Epithelial cell of esophagus (primary cell): ENCODE measurements at regions not wholly inside any gene's neighbourhood (a gene's known extent, or its start where the extent isn't known, plus 50 kb on each side); places are given as distances from the start of the nearest gene placed in this dataset.
A peak's percentile ranks its signal among the peaks of the same experiment; 100 is the strongest.

Experiments used
- DNase-seq: peaks from one replicate; pipeline ENCODE4 v3.0.0; 2010; ENCODE audit warnings: low read depth
- H3K4me3 ChIP-seq: 2 replicates; pipeline ENCODE4 v1.5.1; 2011; ENCODE audit warnings: mild to moderate bottlenecking, low read length, control low read depth
- CTCF ChIP-seq: IDR thresholded peaks from 2 replicates; pipeline ENCODE4 v1.5.1; 2011; ENCODE audit warnings: low read depth, mild to moderate bottlenecking, low read length, control low read depth, inconsistent platforms; ENCODE audit not compliant: insufficient read depth; ENCODE audit errors: missing control alignments

- DNase-seq, result no peak
- no peak overlapping the region for H3K4me3 ChIP-seq
- no peak for TF ChIP-seq CTCF
Measured at GRCh38 chr5:158644301-158644700, 455.4 kb downstream of the EBF1 start.

DNA sequence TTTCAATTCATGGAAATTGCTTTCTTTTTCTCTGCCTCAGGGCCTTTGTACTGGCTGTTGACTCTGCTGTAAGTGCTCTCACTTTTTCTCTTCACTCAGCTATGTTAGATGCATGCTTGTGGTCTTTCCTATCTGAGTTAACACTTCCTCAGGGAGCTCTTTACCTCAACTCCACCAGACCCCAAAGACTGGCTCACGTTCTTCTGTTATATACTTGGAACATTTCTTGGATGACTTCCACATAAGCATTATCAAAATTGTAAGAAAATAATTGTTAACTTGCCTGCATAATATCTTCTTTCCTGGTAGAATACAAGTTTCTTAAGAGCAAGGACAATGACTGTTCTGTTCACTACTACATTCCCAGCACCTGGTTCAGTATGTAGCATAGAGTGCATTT, 455.9 kb downstream of the EBF1 start:
- no peak for DNase-seq
- H3K4me3 ChIP-seq, result no peak overlapping the region
- TF ChIP-seq CTCF, result no peak

DNA sequence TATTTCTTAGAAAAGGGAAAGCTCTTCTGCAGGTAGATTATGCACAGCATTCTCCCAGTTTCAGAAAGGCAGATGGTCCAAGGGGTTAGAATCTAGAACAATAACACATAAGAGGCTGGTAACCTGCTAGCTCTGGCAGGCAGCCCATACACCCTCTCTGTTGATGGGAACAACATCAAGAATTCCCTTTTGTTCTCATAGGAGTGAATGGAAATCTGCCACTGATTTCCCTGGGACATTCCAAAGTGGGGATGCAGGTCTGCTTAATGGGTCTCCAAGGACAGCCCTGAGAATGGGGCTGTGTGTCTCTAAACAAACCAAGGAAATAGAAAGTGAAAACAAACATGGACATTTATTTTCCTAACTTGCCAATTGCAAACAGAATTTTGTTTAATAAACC, 456.8 kb downstream of the EBF1 start:
- no peak overlapping the region for H3K4me3 ChIP-seq
- TF ChIP-seq CTCF, result no peak
- DNase-seq, result no peak

DNA sequence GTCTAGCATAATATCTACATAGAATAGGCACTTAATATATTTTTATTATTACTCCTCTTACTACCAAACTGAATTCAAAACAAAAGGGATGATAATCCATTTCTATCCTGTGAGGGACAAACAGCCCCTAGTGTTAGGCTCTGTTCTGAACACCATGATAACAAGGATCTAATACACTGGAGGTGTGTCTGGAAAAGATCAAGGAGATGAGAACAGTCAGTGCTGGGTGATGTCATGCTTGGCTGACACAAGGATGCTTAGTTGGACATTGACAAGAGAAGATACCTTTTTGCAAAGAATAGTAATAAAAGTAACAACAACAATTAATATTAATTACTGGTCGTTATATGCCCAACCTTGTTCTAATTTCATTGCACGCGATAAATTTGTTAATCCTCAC, 458.7 kb downstream of the EBF1 start:
- no peak for TF ChIP-seq CTCF
- DNase-seq, result no peak
- H3K4me3 ChIP-seq, result no peak overlapping the region

GRCh38 chr5:158640593-158640980, 459.1 kb downstream of the EBF1 start:
- no peak overlapping the region for H3K4me3 ChIP-seq
- TF ChIP-seq CTCF, result no peak
- peak; percentile 26 for DNase-seq

DNA sequence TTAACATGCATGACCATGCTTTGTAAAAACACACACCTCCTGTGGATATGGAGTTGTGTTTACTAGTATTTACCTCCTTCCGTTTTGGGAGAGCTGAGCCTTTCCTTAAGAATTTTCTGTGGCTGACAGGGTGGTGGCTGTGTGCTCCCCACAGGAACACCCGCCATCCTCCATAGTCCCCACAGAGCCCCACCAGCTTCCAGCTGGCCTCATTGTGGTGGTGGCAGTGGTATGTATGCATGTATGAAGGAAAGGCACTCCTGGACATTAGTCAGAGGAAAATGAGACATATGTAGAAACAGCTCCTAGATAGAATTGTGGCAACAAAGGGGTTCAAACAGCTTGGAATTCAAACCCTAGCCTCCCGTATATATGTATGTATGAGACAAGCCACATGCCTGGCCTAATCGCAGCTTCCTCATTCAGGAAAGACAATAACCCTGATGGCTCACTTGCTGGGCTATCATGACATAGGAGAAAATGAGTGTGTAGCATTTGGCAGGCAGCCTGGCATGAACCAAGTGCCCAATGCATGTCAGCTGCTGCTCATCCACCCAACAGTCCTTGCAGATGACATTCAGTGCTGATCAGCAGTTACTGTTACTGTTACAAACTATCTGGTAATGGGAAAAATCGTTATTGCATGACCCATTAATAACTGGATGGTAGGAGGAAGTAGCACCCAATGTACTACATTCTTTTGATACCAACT, 459.7 kb downstream of the EBF1 start:
- H3K4me3 ChIP-seq, result no peak overlapping the region
- DNase-seq, result no peak
- TF ChIP-seq CTCF, result no peak

GRCh38 chr5:158638396-158638795, 461.3 kb downstream of the EBF1 start:
- no peak for TF ChIP-seq CTCF
- no peak overlapping the region for H3K4me3 ChIP-seq
- DNase-seq, result no peak
